IMR-90 (cell line): ENCODE measurements at regions not wholly inside any gene's neighbourhood (a gene's known extent, or its start where the extent isn't known, plus 50 kb on each side); places are given as distances from the start of the nearest gene placed in this dataset.

Experiments used
- ATAC-seq: fragments of 200-7000 bp; cut with Tn5 transposase; 2 replicates; pipeline ENCODE4 v1.9.1; 2020; ENCODE audit warnings: low read depth, mild to moderate bottlenecking, moderate library complexity
- BruUV-seq: library from RNA; stranded (reverse); fragments of 400-500 nt; replicated peaks from 2 replicates; lab custom pipeline; 2021; lab: Mats Ljungman, UMichigan
- CTCF ChIA-PET: fragments of 300-600 bp; formaldehyde crosslinking; extraction: SDS; loops from one replicate; lab custom pipeline; 2021; ENCODE audit warnings: antibody characterized with exemption; lab: Yijun Ruan, JAX
- POLR2A ChIA-PET: fragments of 300-600 bp; sonication (Branson Sonifier 250); formaldehyde crosslinking; loops from one replicate; lab custom pipeline; 2022; ENCODE audit warnings: antibody characterized with exemption; ENCODE audit not compliant: unreplicated experiment; lab: Charles Lee
- DNase-seq: peaks from one replicate; pipeline ENCODE4 v3.0.0; 2013
- H2AFZ ChIP-seq: replicated peaks from 2 replicates; pipeline ENCODE3; 2013; ENCODE audit warnings: low read length, mild to moderate bottlenecking; ENCODE audit not compliant: poor library complexity
- H2AK5ac ChIP-seq: 2 replicates; pipeline ENCODE4 v1.6.1; 2013; ENCODE audit warnings: low read depth, low read length, inconsistent platforms
- H2AK9ac ChIP-seq: replicated peaks from 2 replicates; pipeline ENCODE3; 2013; ENCODE audit warnings: mild to moderate bottlenecking, low read depth, low read length, moderate library complexity; ENCODE audit not compliant: poor library complexity
- H2BK120ac ChIP-seq: 2 replicates; pipeline ENCODE4 v1.6.1; 2013; ENCODE audit warnings: low read depth, low read length, inconsistent platforms
- H2BK15ac ChIP-seq: 3 replicates; pipeline ENCODE4 v1.6.1; 2013; ENCODE audit warnings: low read depth, low read length, inconsistent platforms
- H2BK20ac ChIP-seq: 2 replicates; pipeline ENCODE4 v1.6.1; 2013; ENCODE audit warnings: low read depth, mild to moderate bottlenecking, inconsistent platforms, low read length, moderate library complexity
- H2BK5ac ChIP-seq: 2 replicates; pipeline ENCODE4 v1.6.1; 2013; ENCODE audit warnings: mild to moderate bottlenecking, low read depth, low read length, inconsistent platforms; ENCODE audit not compliant: poor library complexity, severe bottlenecking
- H3K14ac ChIP-seq: replicated peaks from 2 replicates; pipeline ENCODE4 v1.6.1; 2013; ENCODE audit warnings: low read depth, low read length, inconsistent platforms
- H3K18ac ChIP-seq: 2 replicates; pipeline ENCODE4 v1.6.1; 2013; ENCODE audit warnings: low read depth, low read length, control low read depth
- H3K23ac ChIP-seq: 2 replicates; pipeline ENCODE4 v1.6.1; 2013; ENCODE audit warnings: low read depth, low read length, inconsistent platforms
- H3K27ac ChIP-seq: 2 replicates; pipeline ENCODE4 v1.5.1; 2013; ENCODE audit warnings: mild to moderate bottlenecking, control low read depth, low read length; ENCODE audit not compliant: insufficient read depth
- H3K27me3 ChIP-seq: 2 replicates; pipeline ENCODE4 v1.6.1; 2013; ENCODE audit warnings: low read length; ENCODE audit not compliant: control insufficient read depth, insufficient read depth
- H3K36me3 ChIP-seq: 2 replicates; pipeline ENCODE4 v1.6.1; 2013; ENCODE audit warnings: low read length, mixed read lengths; ENCODE audit not compliant: control insufficient read depth, insufficient read depth
- H3K4ac ChIP-seq: 2 replicates; pipeline ENCODE4 v1.6.1; 2013; ENCODE audit warnings: low read depth, low read length, inconsistent platforms
- H3K4me1 ChIP-seq: 2 replicates; pipeline ENCODE4 v1.6.1; 2013; ENCODE audit warnings: low read length, mixed read lengths; ENCODE audit not compliant: control insufficient read depth, insufficient read depth
- H3K4me2 ChIP-seq: 2 replicates; pipeline ENCODE4 v1.6.1; 2013; ENCODE audit warnings: low read depth, mild to moderate bottlenecking, control low read depth, low read length, moderate library complexity
- H3K4me3 ChIP-seq: 2 replicates; pipeline ENCODE4 v1.5.1; 2013; ENCODE audit warnings: low read depth, mild to moderate bottlenecking, control low read depth, low read length, moderate library complexity; ENCODE audit not compliant: insufficient read depth
- H3K56ac ChIP-seq: 2 replicates; pipeline ENCODE4 v1.6.1; 2013; ENCODE audit warnings: low read length, inconsistent platforms; ENCODE audit not compliant: insufficient read depth; ENCODE audit errors: extremely low read depth
- H3K79me1 ChIP-seq, 2 experiments: 2 replicates each; pipeline ENCODE4 v1.6.1; 2013; ENCODE audit warnings: low read length in 2 of 2, inconsistent platforms in 1 of 2, low read depth in 1 of 2
- H3K9ac ChIP-seq: 2 replicates; pipeline ENCODE4 v1.6.1; 2013; ENCODE audit warnings: low read depth, low read length, control low read depth
- H3K9me1 ChIP-seq: 2 replicates; pipeline ENCODE4 v1.6.1; 2013; ENCODE audit warnings: low read length, inconsistent platforms; ENCODE audit not compliant: insufficient read depth
- H3K9me3 ChIP-seq: 2 replicates; pipeline ENCODE4 v1.6.1; 2013; ENCODE audit warnings: low read length; ENCODE audit not compliant: control insufficient read depth, insufficient read depth
- H4K20me1 ChIP-seq: 2 replicates; pipeline ENCODE4 v1.6.1; 2013; ENCODE audit warnings: low read length, inconsistent platforms; ENCODE audit not compliant: insufficient read depth
- H4K5ac ChIP-seq: 2 replicates; pipeline ENCODE4 v1.6.1; 2013; ENCODE audit warnings: mild to moderate bottlenecking, low read depth, low read length, control low read depth
- H4K8ac ChIP-seq, 2 experiments: 2 replicates each; pipeline ENCODE4 v1.6.1; 2013; ENCODE audit warnings: low read depth in 2 of 2, low read length in 2 of 2, control low read depth in 1 of 2, inconsistent platforms in 1 of 2
- H4K91ac ChIP-seq: 2 replicates; pipeline ENCODE4 v1.6.1; 2013; ENCODE audit warnings: low read depth, low read length, inconsistent platforms; ENCODE audit not compliant: insufficient read depth
- BHLHE40 ChIP-seq: fragments of 150-350 bp; IDR thresholded peaks from 2 replicates; pipeline ENCODE4 v1.6.1; 2016; ENCODE audit warnings: mild to moderate bottlenecking, low read depth, low read length
- CEBPB ChIP-seq: IDR thresholded peaks from 2 replicates; pipeline ENCODE4 v1.6.1; 2012; ENCODE audit warnings: low read depth, low read length, improper control_type of control experiment
- CHD1 ChIP-seq: IDR thresholded peaks from 2 replicates; pipeline ENCODE4 v1.6.1; 2012; ENCODE audit warnings: low read depth, low read length, improper control_type of control experiment
- CTCF ChIP-seq: conservative IDR thresholded peaks from 2 replicates; pipeline ENCODE4 v1.5.1; 2012; ENCODE audit warnings: mild to moderate bottlenecking, low read depth, low read length, improper control_type of control experiment
- FOS ChIP-seq: fragments of 150-350 bp; IDR thresholded peaks from 2 replicates; pipeline ENCODE4 v1.6.1; 2016; ENCODE audit warnings: low read depth, low read length
- MAFK ChIP-seq: IDR thresholded peaks from 2 replicates; pipeline ENCODE4 v1.6.1; 2012; ENCODE audit warnings: low read depth, low read length, improper control_type of control experiment
- MXI1 ChIP-seq: IDR thresholded peaks from 2 replicates; pipeline ENCODE4 v1.6.1; 2012; ENCODE audit warnings: low read depth, mild to moderate bottlenecking, low read length, moderate library complexity, borderline replicate concordance
- NFE2L2 ChIP-seq: fragments of 150-350 bp; IDR thresholded peaks from 2 replicates; pipeline ENCODE4 v1.6.1; 2016; ENCODE audit warnings: low read depth, mild to moderate bottlenecking, low read length
- POLR2A ChIP-seq: IDR thresholded peaks from 2 replicates; pipeline ENCODE4 v1.6.1; 2012; ENCODE audit warnings: mild to moderate bottlenecking, low read depth, low read length
- RFX5 ChIP-seq: IDR thresholded peaks from 2 replicates; pipeline ENCODE4 v1.8.0; 2012; ENCODE audit warnings: low read depth, mild to moderate bottlenecking, low read length, moderate library complexity
- SMC3 ChIP-seq: fragments of 150-350 bp; IDR thresholded peaks from 2 replicates; pipeline ENCODE4 v1.6.1; 2016; ENCODE audit warnings: low read depth, mild to moderate bottlenecking, antibody characterized with exemption, low read length, moderate library complexity
- USF2 ChIP-seq: fragments of 150-350 bp; IDR thresholded peaks from 2 replicates; pipeline ENCODE4 v1.6.1; 2017; ENCODE audit warnings: mild to moderate bottlenecking, antibody characterized with exemption, low read length, low read depth
- WGBS, 2 experiments: methylation state at CpG; one replicate each; pipeline versions ENCODE4 v1.1.5 to v1.1.7; 2013; ENCODE audit warnings: missing lambda C conversion rate in 2 of 2; ENCODE audit not compliant: insufficient read length in 1 of 2; ENCODE audit errors: extremely low coverage in 2 of 2; 5-methylcytosine and 5-hydroxymethylcytosine counted together
- dilution Hi-C: fragments of 300-500 bp; cut with HindIII; formaldehyde crosslinking; loops from one replicate; pipeline ENCODE4 v1.14.3; 2018; ENCODE audit warnings: low sequenced_read_pairs; ENCODE audit not compliant: unreplicated experiment
- in situ Hi-C: fragments of 300-500 bp; cut with MboI; formaldehyde crosslinking; loops from 3 replicates; pipeline ENCODE4 v1.14.3; 2019; ENCODE audit warnings: low sequenced_read_pairs, inconsistent platforms, mixed read lengths
- intact Hi-C: fragments of 100-400 bp; cut with micrococcal nuclease; formaldehyde crosslinking; loops from 2 replicates; pipeline ENCODE4 v1.10.0; 2022

GRCh38 chr1:166327886-166328285, 161.1 kb upstream of the FAM78B start:
- H3K79me1 ChIP-seq = no peaks in the 10 kb centered on the region
- no peak overlapping the region for H3K18ac ChIP-seq
- ChIA-PET CTCF (no interaction called here), POLR2A (no interaction called here)
- dilution Hi-C loops (no loop called here), intact Hi-C loops (no loop called here), in situ Hi-C loops (no loop called here)
- H2AK9ac ChIP-seq = no peak overlapping the region
- H3K56ac ChIP-seq = no peak overlapping the region
- H3K9me1 ChIP-seq = no peaks in the 10 kb centered on the region
- H3K14ac ChIP-seq = no peak overlapping the region
- H4K8ac ChIP-seq = no peak overlapping the region
- no peaks in the 10 kb centered on the region for H4K20me1 ChIP-seq
- no peak overlapping the region for H3K4me2 ChIP-seq
- H3K27ac ChIP-seq = no peak overlapping the region
- no peaks in the 10 kb centered on the region for H3K36me3 ChIP-seq
- ATAC-seq (no peak), DNase-seq (no peak)
- no CpG with 5 or more reads among the region's 5 CpGs for WGBS, 2 experiments
- no peak overlapping the region for H3K23ac ChIP-seq
- no peak overlapping the region for H2AFZ ChIP-seq
- BruUV-seq = no TSS peak
- no peak overlapping the region for H2BK120ac ChIP-seq
- no peak overlapping the region for H2AK5ac ChIP-seq
- H3K9me3 ChIP-seq = peaks cover 9% of the 10 kb centered on the region
- H3K9ac ChIP-seq = no peak overlapping the region
- H3K4ac ChIP-seq = no peak overlapping the region
- H2BK15ac ChIP-seq = no peak overlapping the region
- no peaks in the 10 kb centered on the region for H3K4me1 ChIP-seq
- H4K5ac ChIP-seq = no peak overlapping the region
- TF ChIP-seq USF2 (no peak), MXI1 (no peak), NFE2L2 (no peak), CTCF (no peak), CHD1 (no peak), RFX5 (no peak), POLR2A (no peak), CEBPB (no peak), BHLHE40 (no peak), MAFK (no peak), SMC3 (no peak), FOS (no peak)
- H4K91ac ChIP-seq = no peak overlapping the region
- no peak overlapping the region for H3K4me3 ChIP-seq
- H2BK5ac ChIP-seq = no peak overlapping the region
- no peak overlapping the region for H2BK20ac ChIP-seq
- H3K27me3 ChIP-seq = no peaks in the 10 kb centered on the region
